Uterus (tissue), 3 donors: ENCODE measurements at regions not wholly inside any gene's neighbourhood (a gene's known extent, or its start where the extent isn't known, plus 50 kb on each side); places are given as distances from the start of the nearest gene placed in this dataset.

ENCODE experiments used
- DNase-seq, 2 donors: peaks; one replicate each; pipeline ENCODE4 v3.0.0-alpha.2; 2019 to 2020
- H3K27ac ChIP-seq, 2 donors: fragments of 200-600 bp; sonication (generic); 1 replicate in 1 of 2; 2 replicates in 1 of 2; pipeline ENCODE4 v1.5.1; 2016 to 2018
- H3K27me3 ChIP-seq, 2 donors: fragments of 200-600 bp; sonication (generic); one replicate each; pipeline ENCODE4 v1.5.1; 2018 to 2019; ENCODE audit warnings: control low read depth in 1 of 2
- H3K36me3 ChIP-seq, 2 donors: fragments of 200-600 bp; sonication (generic); one replicate each; pipeline ENCODE4 v1.5.1; 2019; ENCODE audit warnings: control low read depth in 1 of 2
- H3K4me1 ChIP-seq, 2 donors: fragments of 200-600 bp; sonication (generic); one replicate each; pipeline ENCODE4 v1.5.1; 2018 to 2019; ENCODE audit warnings: control low read depth in 1 of 2
- H3K4me3 ChIP-seq, 2 donors: fragments of 200-600 bp; sonication (generic); 1 replicate in 1 of 2; 2 replicates in 1 of 2; pipeline ENCODE4 v1.5.1; 2018 to 2019; ENCODE audit warnings: mild to moderate bottlenecking in 1 of 2
- H3K9me3 ChIP-seq, 2 donors: fragments of 200-600 bp; sonication (generic); one replicate each; pipeline ENCODE4 v1.5.1; 2019; ENCODE audit warnings: control low read depth in 1 of 2
- POLR2A ChIP-seq, 2 donors: fragments of 450-650 bp; IDR thresholded peaks; one replicate each; pipeline ENCODE4 v1.6.1; 2016; ENCODE audit warnings: antibody characterized with exemption in 2 of 2, mild to moderate bottlenecking in 1 of 2, moderate library complexity in 1 of 2
- intact Hi-C: fragments of 100-400 bp; cut with DNase I; formaldehyde crosslinking; loops from one replicate; pipeline ENCODE4 v1.15.1; 2023; ENCODE audit warnings: low total_unique reads
- TF ChIP-seq, protein P1 (sequence below), 4 experiments: fragments of 200-600 bp in 2 of 4; fragments of 450-650 bp in 2 of 4; sonication (generic) in 2 of 4; IDR thresholded peaks; one replicate each; pipeline ENCODE4 v1.5.1; 2016 to 2019; ENCODE audit warnings: antibody characterized with exemption in 4 of 4, mild to moderate bottlenecking in 2 of 4, moderate library complexity in 1 of 4
- donor health status: DM: yes; HTN: yes; CAD: no.

- Histone ChIP-seq H3K36me3 (no peaks in the 10 kb centered on the region), H3K9me3 (no peaks in the 10 kb centered on the region), H3K4me3 (no peak overlapping the region), H3K27ac (no peak overlapping the region), H3K27me3 (no peaks in the 10 kb centered on the region), H3K4me1 (no peaks in the 10 kb centered on the region)
- no peak for DNase-seq
- TF ChIP-seq, protein P1, sequence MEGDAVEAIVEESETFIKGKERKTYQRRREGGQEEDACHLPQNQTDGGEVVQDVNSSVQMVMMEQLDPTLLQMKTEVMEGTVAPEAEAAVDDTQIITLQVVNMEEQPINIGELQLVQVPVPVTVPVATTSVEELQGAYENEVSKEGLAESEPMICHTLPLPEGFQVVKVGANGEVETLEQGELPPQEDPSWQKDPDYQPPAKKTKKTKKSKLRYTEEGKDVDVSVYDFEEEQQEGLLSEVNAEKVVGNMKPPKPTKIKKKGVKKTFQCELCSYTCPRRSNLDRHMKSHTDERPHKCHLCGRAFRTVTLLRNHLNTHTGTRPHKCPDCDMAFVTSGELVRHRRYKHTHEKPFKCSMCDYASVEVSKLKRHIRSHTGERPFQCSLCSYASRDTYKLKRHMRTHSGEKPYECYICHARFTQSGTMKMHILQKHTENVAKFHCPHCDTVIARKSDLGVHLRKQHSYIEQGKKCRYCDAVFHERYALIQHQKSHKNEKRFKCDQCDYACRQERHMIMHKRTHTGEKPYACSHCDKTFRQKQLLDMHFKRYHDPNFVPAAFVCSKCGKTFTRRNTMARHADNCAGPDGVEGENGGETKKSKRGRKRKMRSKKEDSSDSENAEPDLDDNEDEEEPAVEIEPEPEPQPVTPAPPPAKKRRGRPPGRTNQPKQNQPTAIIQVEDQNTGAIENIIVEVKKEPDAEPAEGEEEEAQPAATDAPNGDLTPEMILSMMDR (IDR thresholded peaks at IDR 0.05), result no peak
- TF ChIP-seq POLR2A (IDR thresholded peaks at IDR 0.05), result no peak
- intact Hi-C loops, result no loop called here
Measured at GRCh38 chr15:98398056-98398455, 250.3 kb upstream of the IGF1R start.

DNA sequence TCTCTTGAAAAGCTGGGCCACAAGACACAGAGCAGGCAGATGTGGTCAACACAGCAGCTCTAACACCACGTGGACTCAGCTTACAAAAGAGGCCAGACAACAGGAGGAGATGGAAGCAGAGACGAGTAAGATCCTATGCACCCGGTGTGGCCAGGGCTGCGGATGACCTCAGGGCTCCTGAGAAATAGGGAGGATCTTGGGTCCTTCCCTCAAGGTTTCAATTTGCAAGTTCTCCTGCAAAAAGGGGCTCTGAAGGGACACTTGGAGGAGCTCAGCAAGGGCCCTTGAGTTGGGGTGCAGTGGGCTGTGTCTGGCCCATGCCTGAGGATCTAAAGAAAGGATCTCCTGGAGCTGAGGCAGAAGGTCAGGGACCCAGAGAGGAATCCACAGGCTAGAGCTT, 249.5 kb upstream of the IGF1R start:
- no peak overlapping the region for H3K27ac ChIP-seq
- TF ChIP-seq POLR2A (IDR thresholded peaks at IDR 0.05), result no peak
- TF ChIP-seq, protein P1 (IDR thresholded peaks at IDR 0.05), result no peak
- no peaks in the 10 kb centered on the region for H3K27me3 ChIP-seq
- no peak for DNase-seq
- H3K36me3 ChIP-seq, result no peaks in the 10 kb centered on the region
- no peaks in the 10 kb centered on the region for H3K9me3 ChIP-seq
- H3K4me3 ChIP-seq, result no peak overlapping the region
- intact Hi-C loops, result no loop called here
- no peaks in the 10 kb centered on the region for H3K4me1 ChIP-seq

- H3K4me1 ChIP-seq, result no peaks in the 10 kb centered on the region
- no peak overlapping the region for H3K27ac ChIP-seq
- no peak overlapping the region for H3K4me3 ChIP-seq
- TF ChIP-seq, protein P1 (IDR thresholded peaks at IDR 0.05), result no peak
- no peak for TF ChIP-seq POLR2A (IDR thresholded peaks at IDR 0.05)
- intact Hi-C loops, result no loop called here
- no peak for DNase-seq
- no peaks in the 10 kb centered on the region for H3K9me3 ChIP-seq
- H3K27me3 ChIP-seq, result no peaks in the 10 kb centered on the region
- no peaks in the 10 kb centered on the region for H3K36me3 ChIP-seq
Measured at GRCh38 chr15:98400120-98400519, 248.2 kb upstream of the IGF1R start.

- Histone ChIP-seq H3K27me3 (no peaks in the 10 kb centered on the region), H3K4me1 (no peaks in the 10 kb centered on the region), H3K27ac (no peak overlapping the region), H3K36me3 (no peaks in the 10 kb centered on the region), H3K4me3 (no peak overlapping the region), H3K9me3 (no peaks in the 10 kb centered on the region)
- TF ChIP-seq, protein P1 (IDR thresholded peaks at IDR 0.05), result no peak
- TF ChIP-seq POLR2A (IDR thresholded peaks at IDR 0.05), result no peak
- intact Hi-C loops, result no loop called here
- peak in 1 of 2 donors; percentile 39 for DNase-seq
Measured at GRCh38 chr15:98401029-98401428, 247.3 kb upstream of the IGF1R start.

DNA sequence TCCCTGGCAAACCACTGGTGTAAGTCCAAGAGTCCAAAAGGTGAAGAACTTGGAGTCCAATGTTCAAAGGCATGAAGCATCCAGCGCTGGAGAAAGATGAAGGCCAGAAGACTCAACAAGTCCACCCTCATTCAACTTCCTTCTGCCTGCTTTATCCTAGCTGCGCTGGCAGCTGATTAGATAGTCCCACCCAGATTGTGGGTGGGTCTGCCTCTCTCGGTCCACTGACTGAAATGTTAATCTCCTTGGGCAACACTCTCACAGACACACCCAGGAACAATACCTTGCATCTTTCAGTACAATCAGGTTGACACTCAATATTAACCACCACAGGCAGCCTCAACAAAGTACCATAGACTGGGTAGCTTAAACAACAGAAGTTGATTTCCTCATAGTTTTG, 245.9 kb upstream of the IGF1R start:
- Histone ChIP-seq H3K27ac (no peak overlapping the region), H3K27me3 (no peaks in the 10 kb centered on the region), H3K36me3 (no peaks in the 10 kb centered on the region), H3K9me3 (no peaks in the 10 kb centered on the region), H3K4me3 (no peak overlapping the region), H3K4me1 (no peaks in the 10 kb centered on the region)
- intact Hi-C loops, result no loop called here
- TF ChIP-seq POLR2A (IDR thresholded peaks at IDR 0.05), result no peak
- TF ChIP-seq, protein P1 (IDR thresholded peaks at IDR 0.05), result no peak
- no peak for DNase-seq
